Astrocyte of the cerebellum (primary cell): ENCODE measurements at regions not wholly inside any gene's neighbourhood (a gene's known extent, or its start where the extent isn't known, plus 50 kb on each side); places are given as distances from the start of the nearest gene placed in this dataset.

Experiments used
- DNase-seq: peaks from one replicate; pipeline ENCODE4 v3.0.0-alpha.2; 2011; ENCODE audit warnings: low read depth
- H3K4me3 ChIP-seq: 2 replicates; pipeline ENCODE4 v1.5.1; 2011; ENCODE audit warnings: mild to moderate bottlenecking, low read depth, low read length, moderate library complexity
- CTCF ChIP-seq: IDR thresholded peaks from 2 replicates; pipeline ENCODE4 v1.5.1; 2012; ENCODE audit warnings: low read length, low read depth, moderate library complexity, mild to moderate bottlenecking; ENCODE audit errors: missing control alignments
- in situ Hi-C: cut with HindIII; loops from 2 replicates; pipeline ENCODE4 v1.10.0; 2017; ENCODE audit warnings: low sequenced_read_pairs

- no peak for DNase-seq
- no peak for TF ChIP-seq CTCF
- no peak overlapping the region for H3K4me3 ChIP-seq
- in situ Hi-C loops, result no loop called here
These were observed 183.7 kb upstream of the TCERG1L start for GRCh38 chr10:131495224-131495623.

GRCh38 chr10:131495892-131496291 lies 184.4 kb upstream of the TCERG1L start:
- no peak for TF ChIP-seq CTCF
- H3K4me3 ChIP-seq, result no peak overlapping the region
- no peak for DNase-seq
- in situ Hi-C loops, result no loop called here

GRCh38 chr10:131496351-131497052 lies 185.0 kb upstream of the TCERG1L start:
- in situ Hi-C loops, result no loop called here

GRCh38 chr10:131499566-131499965 lies 188.0 kb upstream of the TCERG1L start:
- TF ChIP-seq CTCF, result no peak
- no peak overlapping the region for H3K4me3 ChIP-seq
- DNase-seq, result no peak
- in situ Hi-C loops, result no loop called here

More at GRCh38 chr10:131496351-131497052, 185.0 kb upstream of the TCERG1L start:
- TF ChIP-seq CTCF, result no peak
- DNase-seq, result no peak
- H3K4me3 ChIP-seq, result no peak overlapping the region

GRCh38 chr10:131500181-131500580 lies 188.7 kb upstream of the TCERG1L start:
- in situ Hi-C loops, result no loop called here
- DNase-seq, result no peak
- no peak for TF ChIP-seq CTCF
- H3K4me3 ChIP-seq, result no peak overlapping the region

GRCh38 chr10:131500892-131501291 lies 189.4 kb upstream of the TCERG1L start:
- no peak for TF ChIP-seq CTCF
- in situ Hi-C loops, result no loop called here
- no peak overlapping the region for H3K4me3 ChIP-seq
- DNase-seq, result no peak

- no peak overlapping the region for H3K4me3 ChIP-seq
- no peak for DNase-seq
- TF ChIP-seq CTCF, result no peak
- in situ Hi-C loops, result no loop called here
These were observed 192.5 kb upstream of the TCERG1L start for GRCh38 chr10:131503992-131504391.
